ENCODE measurements at regions not wholly inside any gene's neighbourhood (a gene's known extent, or its start where the extent isn't known, plus 50 kb on each side); places are given as distances from the start of the nearest gene placed in this dataset.

DNA sequence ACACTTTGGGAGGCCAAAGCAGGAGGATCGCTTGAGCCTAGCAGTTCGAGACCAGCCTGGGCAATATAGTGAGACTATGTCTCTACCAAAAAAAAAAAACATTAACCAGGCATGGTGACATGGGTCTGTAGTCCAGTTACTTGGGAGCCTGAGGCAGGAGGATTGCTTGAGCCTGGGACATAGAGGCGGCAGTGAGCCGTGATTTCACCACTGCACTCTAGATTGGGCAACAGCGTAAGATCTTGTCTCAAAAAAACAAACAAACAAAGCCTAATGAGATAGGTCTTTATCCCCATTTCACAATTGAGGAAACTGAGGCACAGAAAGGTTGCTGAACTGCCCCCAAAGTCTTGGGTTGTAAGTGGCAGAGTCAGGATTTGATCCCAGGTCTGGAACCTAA is 70.5 kb upstream of the RAD23B start:
- DNase-seq, result no peak
- Mint-ChIP-seq H3K9me3 (no peaks in the 10 kb centered on the region), H3K4me1 (ENCODE audit: low read depth) (peaks cover 49% of the 10 kb centered on the region), H3K4me3 (no peak overlapping the region), H3K27ac (no peak overlapping the region), H3K36me3 (ENCODE audit: low read depth) (no peaks in the 10 kb centered on the region), H3K27me3 (ENCODE audit: insufficient read depth) (no peaks in the 10 kb centered on the region; the same call in 1 of the 2 replicates)
- TF ChIP-seq, protein P1, sequence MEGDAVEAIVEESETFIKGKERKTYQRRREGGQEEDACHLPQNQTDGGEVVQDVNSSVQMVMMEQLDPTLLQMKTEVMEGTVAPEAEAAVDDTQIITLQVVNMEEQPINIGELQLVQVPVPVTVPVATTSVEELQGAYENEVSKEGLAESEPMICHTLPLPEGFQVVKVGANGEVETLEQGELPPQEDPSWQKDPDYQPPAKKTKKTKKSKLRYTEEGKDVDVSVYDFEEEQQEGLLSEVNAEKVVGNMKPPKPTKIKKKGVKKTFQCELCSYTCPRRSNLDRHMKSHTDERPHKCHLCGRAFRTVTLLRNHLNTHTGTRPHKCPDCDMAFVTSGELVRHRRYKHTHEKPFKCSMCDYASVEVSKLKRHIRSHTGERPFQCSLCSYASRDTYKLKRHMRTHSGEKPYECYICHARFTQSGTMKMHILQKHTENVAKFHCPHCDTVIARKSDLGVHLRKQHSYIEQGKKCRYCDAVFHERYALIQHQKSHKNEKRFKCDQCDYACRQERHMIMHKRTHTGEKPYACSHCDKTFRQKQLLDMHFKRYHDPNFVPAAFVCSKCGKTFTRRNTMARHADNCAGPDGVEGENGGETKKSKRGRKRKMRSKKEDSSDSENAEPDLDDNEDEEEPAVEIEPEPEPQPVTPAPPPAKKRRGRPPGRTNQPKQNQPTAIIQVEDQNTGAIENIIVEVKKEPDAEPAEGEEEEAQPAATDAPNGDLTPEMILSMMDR (IDR thresholded peaks at IDR 0.05), result no peak

DNA sequence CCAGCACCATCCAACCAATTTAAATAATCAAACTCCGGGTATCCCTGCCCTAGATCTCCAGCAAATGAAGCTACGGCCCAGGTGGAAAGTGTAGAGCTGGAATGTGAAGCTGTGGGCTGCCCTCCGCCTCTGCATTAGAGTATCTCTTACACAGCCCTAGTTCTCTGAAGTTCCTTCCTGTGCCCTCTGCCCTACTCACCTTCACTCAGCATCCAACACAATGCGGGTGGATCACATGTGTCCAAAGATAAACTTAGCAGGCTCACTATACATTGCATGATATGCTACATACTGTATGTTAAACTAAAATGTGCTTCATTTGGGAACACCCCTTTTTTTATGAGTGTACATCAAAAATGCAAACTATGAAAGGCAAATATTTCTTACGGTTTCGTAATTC is 70.0 kb upstream of the RAD23B start:
- Mint-ChIP-seq H3K36me3 (ENCODE audit: low read depth) (no peaks in the 10 kb centered on the region), H3K9me3 (no peaks in the 10 kb centered on the region), H3K27me3 (ENCODE audit: insufficient read depth) (no peaks in the 10 kb centered on the region; the same call in 1 of the 2 replicates), H3K4me3 (peak overlapping the region; percentile 70; the same call in 1 of the 2 replicates), H3K4me1 (ENCODE audit: low read depth) (peaks cover 44% of the 10 kb centered on the region), H3K27ac (peak overlapping the region; percentile 92)
- no peak for DNase-seq
- TF ChIP-seq, protein P1 (IDR thresholded peaks at IDR 0.05), result no peak

DNA sequence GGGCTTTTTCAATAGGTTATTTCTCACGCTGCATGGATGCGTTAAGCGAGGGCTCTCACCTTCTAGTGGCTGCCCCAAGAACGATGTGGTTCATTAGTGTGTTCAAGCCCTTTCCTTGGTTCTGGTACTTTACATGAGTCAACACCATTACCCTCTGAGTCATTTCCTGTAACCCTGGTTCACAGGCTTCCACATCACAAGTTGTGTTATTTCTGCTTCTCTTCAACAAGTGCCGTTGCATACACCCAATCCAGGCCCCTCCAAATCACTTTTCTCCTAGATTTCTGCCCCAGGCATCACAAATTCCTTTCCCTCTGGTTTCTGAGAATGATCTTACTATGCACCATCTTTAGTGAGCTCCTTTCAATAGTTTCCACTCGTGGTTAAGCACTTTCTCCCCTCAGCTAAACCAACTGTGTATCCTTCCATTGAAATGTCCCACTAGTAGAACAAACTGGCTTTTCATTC is 69.5 kb upstream of the RAD23B start:
- H3K27me3 Mint-ChIP-seq (ENCODE audit: insufficient read depth), result no peaks in the 10 kb centered on the region; the same call in 1 of the 2 replicates
- peak overlapping the region; percentile 70 for H3K4me3 Mint-ChIP-seq
- peak; percentile 91 for DNase-seq
- H3K9me3 Mint-ChIP-seq, result no peaks in the 10 kb centered on the region
- peaks cover 40% of the 10 kb centered on the region for H3K4me1 Mint-ChIP-seq (ENCODE audit: low read depth)
- no peaks in the 10 kb centered on the region for H3K36me3 Mint-ChIP-seq (ENCODE audit: low read depth)
- TF ChIP-seq, protein P1 (IDR thresholded peaks at IDR 0.05), result no peak
- peak overlapping the region; percentile 92 for H3K27ac Mint-ChIP-seq

DNA sequence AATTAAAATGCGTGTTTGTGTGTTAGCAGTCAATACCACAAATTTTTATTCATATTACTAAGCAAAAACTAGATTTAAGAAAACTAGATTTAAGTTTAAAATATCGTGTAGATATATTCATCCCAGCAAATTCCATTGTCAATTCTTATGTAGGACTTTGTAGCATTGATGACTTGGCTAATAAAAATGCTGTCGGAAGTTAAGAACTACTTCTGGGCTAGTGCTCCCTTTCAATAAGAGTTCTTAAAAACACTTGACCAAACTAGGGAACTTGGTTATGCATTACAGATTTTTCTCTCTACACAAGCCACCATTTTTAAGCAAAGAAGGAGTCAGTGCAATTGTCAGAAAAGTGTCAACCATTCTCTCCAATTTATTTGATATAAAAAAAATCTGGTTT is 68.7 kb upstream of the RAD23B start:
- Mint-ChIP-seq H3K4me3 (no peak overlapping the region; the same call in 1 of the 2 replicates), H3K4me1 (ENCODE audit: low read depth) (peaks cover 40% of the 10 kb centered on the region), H3K27me3 (ENCODE audit: insufficient read depth) (no peaks in the 10 kb centered on the region; the same call in 1 of the 2 replicates), H3K27ac (peak overlapping the region; percentile 73), H3K9me3 (no peaks in the 10 kb centered on the region), H3K36me3 (ENCODE audit: low read depth) (no peaks in the 10 kb centered on the region)
- DNase-seq, result no peak
- TF ChIP-seq, protein P1 (IDR thresholded peaks at IDR 0.05), result no peak

DNA sequence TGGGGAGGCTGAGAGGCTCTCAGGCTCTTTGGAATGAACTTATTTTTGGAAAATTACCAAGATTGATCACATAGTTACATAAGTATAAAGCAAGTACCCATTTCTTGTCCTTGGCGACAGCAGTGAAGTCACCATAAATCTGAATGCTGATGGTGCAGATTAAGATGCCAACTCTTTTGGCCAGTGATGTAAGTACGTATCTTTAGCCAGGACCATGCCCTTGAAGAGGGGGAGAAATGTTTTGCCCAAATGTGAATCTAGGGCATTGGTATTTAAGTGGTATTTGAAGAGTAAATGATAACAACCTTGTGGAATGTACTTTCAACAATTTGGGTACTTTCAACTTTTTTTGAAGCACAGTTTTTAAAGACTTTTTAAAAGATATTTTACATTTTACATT is 68.2 kb upstream of the RAD23B start:
- TF ChIP-seq, protein P1 (IDR thresholded peaks at IDR 0.05), result no peak
- no peaks in the 10 kb centered on the region for H3K9me3 Mint-ChIP-seq
- H3K27ac Mint-ChIP-seq, result peak overlapping the region; percentile 73
- peaks cover 40% of the 10 kb centered on the region for H3K4me1 Mint-ChIP-seq (ENCODE audit: low read depth)
- H3K4me3 Mint-ChIP-seq, result peak overlapping the region; percentile 31; the same call in 1 of the 2 replicates
- H3K27me3 Mint-ChIP-seq (ENCODE audit: insufficient read depth), result no peaks in the 10 kb centered on the region; the same call in 1 of the 2 replicates
- H3K36me3 Mint-ChIP-seq (ENCODE audit: low read depth), result no peaks in the 10 kb centered on the region
- peak; percentile 21 for DNase-seq

Measured in HFFc6 (cell line).